Astrocyte of the cerebellum (primary cell): ENCODE measurements at regions not wholly inside any gene's neighbourhood (a gene's known extent, or its start where the extent isn't known, plus 50 kb on each side); places are given as distances from the start of the nearest gene placed in this dataset.

ENCODE experiments used
- DNase-seq: peaks from one replicate; pipeline ENCODE4 v3.0.0-alpha.2; 2011; ENCODE audit warnings: low read depth
- H3K4me3 ChIP-seq: 2 replicates; pipeline ENCODE4 v1.5.1; 2011; ENCODE audit warnings: mild to moderate bottlenecking, low read depth, low read length, moderate library complexity
- in situ Hi-C: cut with HindIII; loops from 2 replicates; pipeline ENCODE4 v1.10.0; 2017; ENCODE audit warnings: low sequenced_read_pairs
- TF ChIP-seq, protein P1 (sequence below): IDR thresholded peaks from 2 replicates; pipeline ENCODE4 v1.5.1; 2012; ENCODE audit warnings: low read length, low read depth, moderate library complexity, mild to moderate bottlenecking; ENCODE audit errors: missing control alignments

DNA sequence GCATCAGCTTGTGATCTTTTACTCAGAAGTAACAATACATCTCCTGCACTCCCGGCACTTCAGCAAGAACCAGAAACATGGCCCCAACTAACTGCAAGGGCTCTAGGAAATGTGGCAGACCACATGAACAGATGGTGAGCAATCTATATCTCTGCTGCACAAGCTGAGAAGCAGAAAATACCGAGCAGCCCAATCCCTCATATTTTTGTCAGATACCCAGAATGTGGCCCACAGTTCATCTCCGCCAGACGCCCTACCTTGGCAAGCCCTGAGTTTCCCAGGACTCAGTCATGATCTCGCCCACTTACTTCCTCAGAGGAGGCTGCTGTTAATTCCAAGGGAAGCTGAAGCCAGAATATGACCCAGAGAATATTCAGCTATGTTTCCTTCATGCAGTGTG is 63.1 kb upstream of the PHACTR1 start:
- no peak for DNase-seq
- H3K4me3 ChIP-seq = no peak overlapping the region
- TF ChIP-seq, protein P1, sequence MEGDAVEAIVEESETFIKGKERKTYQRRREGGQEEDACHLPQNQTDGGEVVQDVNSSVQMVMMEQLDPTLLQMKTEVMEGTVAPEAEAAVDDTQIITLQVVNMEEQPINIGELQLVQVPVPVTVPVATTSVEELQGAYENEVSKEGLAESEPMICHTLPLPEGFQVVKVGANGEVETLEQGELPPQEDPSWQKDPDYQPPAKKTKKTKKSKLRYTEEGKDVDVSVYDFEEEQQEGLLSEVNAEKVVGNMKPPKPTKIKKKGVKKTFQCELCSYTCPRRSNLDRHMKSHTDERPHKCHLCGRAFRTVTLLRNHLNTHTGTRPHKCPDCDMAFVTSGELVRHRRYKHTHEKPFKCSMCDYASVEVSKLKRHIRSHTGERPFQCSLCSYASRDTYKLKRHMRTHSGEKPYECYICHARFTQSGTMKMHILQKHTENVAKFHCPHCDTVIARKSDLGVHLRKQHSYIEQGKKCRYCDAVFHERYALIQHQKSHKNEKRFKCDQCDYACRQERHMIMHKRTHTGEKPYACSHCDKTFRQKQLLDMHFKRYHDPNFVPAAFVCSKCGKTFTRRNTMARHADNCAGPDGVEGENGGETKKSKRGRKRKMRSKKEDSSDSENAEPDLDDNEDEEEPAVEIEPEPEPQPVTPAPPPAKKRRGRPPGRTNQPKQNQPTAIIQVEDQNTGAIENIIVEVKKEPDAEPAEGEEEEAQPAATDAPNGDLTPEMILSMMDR = no peak
- in situ Hi-C loops = no loop called here

DNA sequence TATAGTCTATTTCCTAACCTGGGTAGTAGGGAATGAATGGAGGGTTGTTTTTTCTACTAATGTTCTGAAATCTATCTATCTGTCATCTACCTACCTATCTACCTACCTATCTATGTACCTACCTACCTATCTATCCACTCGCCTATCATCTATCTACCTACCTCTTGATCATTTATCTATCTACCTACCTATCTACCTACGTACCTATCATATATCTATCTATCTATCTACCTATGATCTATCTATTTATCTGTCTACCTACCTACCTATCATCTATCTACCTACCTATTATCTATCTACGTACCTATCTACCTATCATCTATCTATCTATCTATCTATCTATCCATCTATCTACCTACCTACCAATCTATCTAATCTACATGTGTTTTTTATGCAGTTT is 62.5 kb upstream of the PHACTR1 start:
- no peak overlapping the region for H3K4me3 ChIP-seq
- TF ChIP-seq, protein P1 = no peak
- in situ Hi-C loops = no loop called here
- no peak for DNase-seq

DNA sequence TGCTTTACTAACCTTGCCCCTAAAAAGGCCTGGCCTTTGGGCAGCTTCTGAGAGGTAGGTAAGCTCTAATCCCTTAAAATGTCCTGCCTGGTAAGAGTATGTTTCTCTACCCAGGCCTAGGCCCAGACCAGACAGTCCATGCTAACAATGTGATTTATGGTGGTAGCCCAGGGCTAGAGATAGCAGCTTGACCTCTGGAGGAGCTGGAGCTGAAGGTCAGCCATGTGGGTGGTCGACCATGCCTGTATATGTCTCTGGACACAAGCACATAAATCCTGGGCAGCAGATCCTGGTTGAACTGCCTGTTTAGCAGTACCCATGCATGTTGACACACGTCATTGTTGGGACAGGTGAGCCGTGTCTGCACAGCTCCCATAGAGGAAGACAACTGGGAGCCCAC is 62.1 kb upstream of the PHACTR1 start:
- TF ChIP-seq, protein P1 = no peak
- no peak overlapping the region for H3K4me3 ChIP-seq
- in situ Hi-C loops = no loop called here
- no peak for DNase-seq

- in situ Hi-C loops = no loop called here
- peak; percentile 44 for DNase-seq
- TF ChIP-seq, protein P1 = no peak
- H3K4me3 ChIP-seq = no peak overlapping the region
Measured at GRCh38 chr6:12656906-12657305, 59.7 kb upstream of the PHACTR1 start.

DNA sequence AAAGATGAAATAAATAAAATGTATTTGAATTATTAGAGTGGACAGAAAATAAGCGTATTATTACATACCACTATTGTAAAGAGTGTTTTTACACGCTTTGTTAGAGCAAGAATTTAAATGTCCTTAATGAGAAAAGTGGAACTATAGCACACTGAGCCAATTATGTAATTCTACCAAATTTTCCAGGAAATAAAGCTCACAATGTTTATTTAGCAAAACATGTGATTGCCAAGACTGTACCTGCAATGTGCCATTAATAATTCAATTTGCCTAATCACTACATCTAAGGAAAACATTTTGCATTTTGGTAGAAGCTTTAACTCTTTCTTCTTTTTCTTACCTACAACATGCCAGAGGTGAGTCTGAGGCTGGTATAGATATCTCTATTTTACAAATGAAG is 58.7 kb upstream of the PHACTR1 start:
- in situ Hi-C loops = no loop called here
- TF ChIP-seq, protein P1 = no peak
- no peak for DNase-seq
- no peak overlapping the region for H3K4me3 ChIP-seq

DNA sequence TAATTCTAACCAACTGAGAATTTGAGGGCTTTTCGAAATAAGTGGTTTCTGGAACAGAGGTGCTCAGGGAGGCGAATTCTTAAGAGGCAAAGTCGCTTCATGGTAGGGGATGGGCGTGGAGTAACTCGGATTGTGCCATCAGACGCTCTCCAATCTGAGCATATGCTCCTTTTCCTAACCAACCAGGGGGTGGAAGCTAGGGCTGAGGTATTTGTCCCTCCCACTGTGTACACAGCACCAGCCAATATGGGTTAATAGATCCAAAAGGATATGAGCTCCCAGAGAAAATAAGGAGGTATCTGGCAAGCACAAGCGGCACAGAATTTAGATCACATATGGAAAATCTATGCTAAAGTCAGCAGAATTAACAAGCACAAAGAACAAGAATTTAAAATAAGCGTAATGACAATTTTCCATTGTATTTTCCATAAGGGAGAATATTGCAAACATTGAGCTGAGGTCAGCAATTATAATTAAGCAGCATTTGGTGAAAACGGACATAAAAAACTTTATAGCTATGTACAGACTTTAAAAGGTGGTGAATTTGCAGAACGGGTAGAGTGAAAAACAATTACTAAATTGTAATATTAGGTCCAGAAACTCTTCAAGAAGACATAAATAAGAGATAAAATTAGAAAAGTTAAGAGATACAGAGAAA is 55.0 kb upstream of the PHACTR1 start:
- TF ChIP-seq, protein P1 = no peak
- no peak for DNase-seq
- H3K4me3 ChIP-seq = no peak overlapping the region
- in situ Hi-C loops = no loop called here
